ENCODE measurements at regions not wholly inside any gene's neighbourhood (a gene's known extent, or its start where the extent isn't known, plus 50 kb on each side); places are given as distances from the start of the nearest gene placed in this dataset.

DNA sequence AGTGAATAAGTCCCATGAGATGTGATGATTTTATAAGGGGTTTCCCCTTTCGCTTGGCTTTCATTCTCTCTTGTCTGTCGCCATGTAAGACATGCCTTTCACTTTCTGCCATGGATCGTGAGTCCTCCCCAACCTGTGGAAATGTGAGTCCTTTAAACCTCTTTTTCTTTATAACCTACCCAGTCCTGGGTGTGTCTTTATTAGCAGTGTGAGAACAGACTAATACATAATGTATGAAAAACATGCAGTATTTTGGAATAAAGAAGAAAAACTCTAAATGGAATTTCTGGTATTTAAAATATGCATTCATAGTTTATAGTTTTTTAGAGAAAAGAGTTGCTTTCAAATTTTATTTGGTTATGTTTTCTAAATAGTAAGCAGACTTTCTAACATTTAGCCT is 360.7 kb downstream of the PCDH7 start:
- Histone ChIP-seq H2BK5ac (ENCODE audit: insufficient read length, low read length) (no peak overlapping the region), H2BK120ac (ENCODE audit: low read depth, low read length, poor library complexity, severe bottlenecking) (no peak overlapping the region), H4K20me1 (ENCODE audit: control insufficient read depth, insufficient read depth, insufficient read length) (no peaks in the 10 kb centered on the region), H2BK20ac (ENCODE audit: low read depth, low read length, poor library complexity, severe bottlenecking) (no peak overlapping the region), H3K79me2 (ENCODE audit: insufficient read depth, low read length) (no peaks in the 10 kb centered on the region), H3K4me2 (ENCODE audit: insufficient read depth, insufficient read length, low read length) (no peak overlapping the region), H3T11ph (ENCODE audit: low read length) (no peak overlapping the region), H3K27me3 (ENCODE audit: insufficient read depth, low read length) (no peaks in the 10 kb centered on the region), H3K56ac (ENCODE audit: insufficient read length, low read depth, low read length) (no peak overlapping the region), H3K9ac (ENCODE audit: extremely low read depth, insufficient read length, low read length) (no peak overlapping the region), H3K27ac (ENCODE audit: insufficient read length, low read depth, low read length) (no peak overlapping the region), H2AFZ (ENCODE audit: low read length) (no peak overlapping the region), H3K23ac (ENCODE audit: insufficient read length, low read depth, low read length) (no peak overlapping the region), H4K91ac (ENCODE audit: insufficient read length, low read depth, low read length) (no peak overlapping the region), H4K5ac (ENCODE audit: insufficient read length, low read depth, low read length) (no peak overlapping the region), H3K14ac (ENCODE audit: insufficient read depth, low read length) (no peak overlapping the region), H3K4me1 (ENCODE audit: insufficient read depth, low read length) (no peaks in the 10 kb centered on the region), H3K23me2 (ENCODE audit: insufficient read length, low read depth, low read length, poor library complexity, severe bottlenecking) (no peaks in the 10 kb centered on the region), H3K4ac (ENCODE audit: low read depth, low read length) (no peak overlapping the region), H4K8ac (replicated peaks; ENCODE audit: insufficient read length, low read depth, low read length) (no peak overlapping the region), H2BK15ac (ENCODE audit: low read depth, low read length) (no peak overlapping the region), H3K9me3 (ENCODE audit: control insufficient read depth, low read depth, low read length) (no peaks in the 10 kb centered on the region), H2AK5ac (ENCODE audit: insufficient read length, low read length) (no peak overlapping the region), H3K18ac (ENCODE audit: insufficient read length, low read depth, low read length) (no peak overlapping the region), H3K79me1 (ENCODE audit: insufficient read depth, low read depth, low read length, poor library complexity, severe bottlenecking) (no peaks in the 10 kb centered on the region), H2BK12ac (ENCODE audit: insufficient read length, low read depth, low read length) (no peak overlapping the region)
- no peaks in the 10 kb centered on the region for H3K27me3 Mint-ChIP-seq (ENCODE audit: low read depth)
- no peak overlapping the region for H3K4me3 Mint-ChIP-seq
- no peak overlapping the region for H3K27ac Mint-ChIP-seq
- TF ChIP-seq, protein P1, sequence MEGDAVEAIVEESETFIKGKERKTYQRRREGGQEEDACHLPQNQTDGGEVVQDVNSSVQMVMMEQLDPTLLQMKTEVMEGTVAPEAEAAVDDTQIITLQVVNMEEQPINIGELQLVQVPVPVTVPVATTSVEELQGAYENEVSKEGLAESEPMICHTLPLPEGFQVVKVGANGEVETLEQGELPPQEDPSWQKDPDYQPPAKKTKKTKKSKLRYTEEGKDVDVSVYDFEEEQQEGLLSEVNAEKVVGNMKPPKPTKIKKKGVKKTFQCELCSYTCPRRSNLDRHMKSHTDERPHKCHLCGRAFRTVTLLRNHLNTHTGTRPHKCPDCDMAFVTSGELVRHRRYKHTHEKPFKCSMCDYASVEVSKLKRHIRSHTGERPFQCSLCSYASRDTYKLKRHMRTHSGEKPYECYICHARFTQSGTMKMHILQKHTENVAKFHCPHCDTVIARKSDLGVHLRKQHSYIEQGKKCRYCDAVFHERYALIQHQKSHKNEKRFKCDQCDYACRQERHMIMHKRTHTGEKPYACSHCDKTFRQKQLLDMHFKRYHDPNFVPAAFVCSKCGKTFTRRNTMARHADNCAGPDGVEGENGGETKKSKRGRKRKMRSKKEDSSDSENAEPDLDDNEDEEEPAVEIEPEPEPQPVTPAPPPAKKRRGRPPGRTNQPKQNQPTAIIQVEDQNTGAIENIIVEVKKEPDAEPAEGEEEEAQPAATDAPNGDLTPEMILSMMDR (conservative IDR thresholded peaks at IDR 0.05) = no peak
- no peaks in the 10 kb centered on the region for H3K9me3 Mint-ChIP-seq
- H3K4me1 Mint-ChIP-seq = peaks cover 17% of the 10 kb centered on the region in 2 experiments
- WGBS (ENCODE audit: extremely low coverage, insufficient read length, low lambda C conversion rate) = no CpG with 5 or more reads among the region's 3 CpGs
- H3K36me3 Mint-ChIP-seq (ENCODE audit: insufficient read depth in 1 of 3, low read depth in 3 of 3) = no peaks in the 10 kb centered on the region; a peak in 1 of 7 replicates
- DNase-seq = no peak

Measured in H9 (cell line).